Gastroesophageal sphincter (tissue), 4 donors: ENCODE measurements at regions not wholly inside any gene's neighbourhood (a gene's known extent, or its start where the extent isn't known, plus 50 kb on each side); places are given as distances from the start of the nearest gene placed in this dataset.
A peak's percentile ranks its signal among the peaks of the same experiment; 100 is the strongest.

Experiments
- ATAC-seq: fragments of 150-250 bp; one replicate; pipeline ENCODE4 v1.9.1; 2016; ENCODE audit warnings: mild to moderate bottlenecking, moderate library complexity
- H3K27ac ChIP-seq, 4 donors: fragments of 200-600 bp; sonication (generic) in 3 of 4; 1 replicate in 3 of 4; 2 replicates in 1 of 4; pipeline ENCODE4 v1.5.1; 2016 to 2019
- H3K27me3 ChIP-seq: fragments of 200-600 bp; sonication (generic); one replicate; pipeline ENCODE4 v1.5.1; 2019
- H3K36me3 ChIP-seq, 2 donors: fragments of 200-600 bp; sonication (generic); one replicate each; pipeline ENCODE4 v1.5.1; 2019; ENCODE audit warnings: control low read depth in 1 of 2
- H3K4me1 ChIP-seq, 3 donors: fragments of 200-600 bp; sonication (generic); 1 replicate in 2 of 3; 2 replicates in 1 of 3; pipeline ENCODE4 v1.5.1; 2016 to 2019; ENCODE audit warnings: control low read depth in 2 of 3
- H3K4me3 ChIP-seq, 2 donors: fragments of 200-600 bp; sonication (generic); one replicate each; pipeline ENCODE4 v1.5.1; 2019; ENCODE audit warnings: mild to moderate bottlenecking in 1 of 2, moderate library complexity in 1 of 2
- H3K9me3 ChIP-seq, 3 donors: fragments of 200-600 bp; sonication (generic); one replicate each; pipeline ENCODE4 v1.5.1; 2017 to 2019; ENCODE audit warnings: control low read depth in 2 of 3
- CTCF ChIP-seq, 4 experiments: fragments of 200-600 bp in 2 of 4; fragments of 450-650 bp in 2 of 4; sonication (generic) in 1 of 4; IDR thresholded peaks; one replicate each; pipeline ENCODE4 v1.5.1; 2017 to 2019; ENCODE audit warnings: antibody characterized with exemption in 4 of 4, mild to moderate bottlenecking in 2 of 4, moderate library complexity in 2 of 4
- EP300 ChIP-seq: sonication (generic); formaldehyde crosslinking; IDR thresholded peaks from one replicate; pipeline ENCODE4 v1.6.1; 2017; ENCODE audit warnings: antibody characterized with exemption, mild to moderate bottlenecking
- POLR2A ChIP-seq, 2 donors: fragments of 450-650 bp; IDR thresholded peaks; one replicate each; pipeline ENCODE4 v1.6.1; 2017; ENCODE audit warnings: antibody characterized with exemption in 2 of 2, mild to moderate bottlenecking in 2 of 2, moderate library complexity in 1 of 2
- POLR2AphosphoS5 ChIP-seq: sonication (generic); formaldehyde crosslinking; IDR thresholded peaks from one replicate; pipeline ENCODE4 v1.6.1; 2017; ENCODE audit warnings: antibody characterized with exemption
- WGBS, 2 donors: methylation state at CpG; one replicate each; pipeline ENCODE4 v1.1.5; 2018; ENCODE audit warnings: low coverage in 1 of 2; 5-methylcytosine and 5-hydroxymethylcytosine counted together

- ATAC-seq = no peak
- H3K27me3 ChIP-seq = no peaks in the 10 kb centered on the region
- H3K4me3 ChIP-seq = no peak overlapping the region
- H3K4me1 ChIP-seq = no peaks in the 10 kb centered on the region
- H3K27ac ChIP-seq = no peak overlapping the region
- H3K9me3 ChIP-seq = no peaks in the 10 kb centered on the region
- 100% methylated on average over 1 of the region's 1 CpG; no CpG with 5 or more reads in 1 of the 2 donors for WGBS, 2 donors
- no peaks in the 10 kb centered on the region for H3K36me3 ChIP-seq
- TF ChIP-seq EP300 (no peak), POLR2AphosphoS5 (no peak), CTCF (IDR thresholded peaks at IDR 0.05) (no peak), POLR2A (IDR thresholded peaks at IDR 0.05) (no peak)
These were observed 112.7 kb upstream of the GAREM1 start for GRCh38 chr18:32583431-32583830.

- Histone ChIP-seq H3K27me3 (no peaks in the 10 kb centered on the region), H3K9me3 (no peaks in the 10 kb centered on the region), H3K36me3 (no peaks in the 10 kb centered on the region), H3K4me3 (no peak overlapping the region), H3K4me1 (no peaks in the 10 kb centered on the region), H3K27ac (no peak overlapping the region)
- no peak for ATAC-seq
- no peak for TF ChIP-seq CTCF (IDR thresholded peaks at IDR 0.05)
- no peak for TF ChIP-seq POLR2AphosphoS5
- no peak for TF ChIP-seq EP300
- no peak for TF ChIP-seq POLR2A (IDR thresholded peaks at IDR 0.05)
- 39 to 50% methylated on average over 3 of the region's 3 CpGs for WGBS, 2 donors
These were observed 111.8 kb upstream of the GAREM1 start for GRCh38 chr18:32582455-32582854.

- Histone ChIP-seq H3K4me1 (no peaks in the 10 kb centered on the region), H3K9me3 (no peaks in the 10 kb centered on the region), H3K27me3 (no peaks in the 10 kb centered on the region), H3K4me3 (no peak overlapping the region), H3K27ac (no peak overlapping the region), H3K36me3 (no peaks in the 10 kb centered on the region)
- ATAC-seq = no peak
- no peak for TF ChIP-seq EP300
- TF ChIP-seq CTCF (IDR thresholded peaks at IDR 0.05) = no peak
- TF ChIP-seq POLR2AphosphoS5 = no peak
- no peak for TF ChIP-seq POLR2A (IDR thresholded peaks at IDR 0.05)
- 60 to 63% methylated on average over 1 to 2 of the region's 2 CpGs for WGBS, 2 donors
These were observed 106.9 kb upstream of the GAREM1 start for GRCh38 chr18:32577561-32577960.

- H3K36me3 ChIP-seq = no peaks in the 10 kb centered on the region
- no peaks in the 10 kb centered on the region for H3K27me3 ChIP-seq
- TF ChIP-seq CTCF (IDR thresholded peaks at IDR 0.05) = peak in 1 of 4 experiments; percentile 23
- no peak for TF ChIP-seq POLR2A (IDR thresholded peaks at IDR 0.05)
- no peak for ATAC-seq
- no peak overlapping the region for H3K4me3 ChIP-seq
- 9 to 14% methylated on average over 4 to 7 of the region's 7 CpGs for WGBS, 2 donors
- no peaks in the 10 kb centered on the region for H3K4me1 ChIP-seq
- no peak overlapping the region for H3K27ac ChIP-seq
- no peaks in the 10 kb centered on the region for H3K9me3 ChIP-seq
These were observed 105.7 kb upstream of the GAREM1 start for GRCh38 chr18:32576296-32576916.

GRCh38 chr18:32566960-32567359, 96.3 kb upstream of the GAREM1 start:
- H3K4me1 ChIP-seq = no peaks in the 10 kb centered on the region
- TF ChIP-seq EP300 = no peak
- TF ChIP-seq POLR2AphosphoS5 = no peak
- no peak for TF ChIP-seq POLR2A (IDR thresholded peaks at IDR 0.05)
- no peak for TF ChIP-seq CTCF (IDR thresholded peaks at IDR 0.05)
- H3K36me3 ChIP-seq = no peaks in the 10 kb centered on the region
- no peak for ATAC-seq
- no peak overlapping the region for H3K27ac ChIP-seq
- H3K27me3 ChIP-seq = no peaks in the 10 kb centered on the region
- no peak overlapping the region for H3K4me3 ChIP-seq
- no peaks in the 10 kb centered on the region for H3K9me3 ChIP-seq
- WGBS, 2 donors = 57 to 60% methylated on average over 1 to 2 of the region's 3 CpGs
